Hypothalamus (tissue), 51 donors: ENCODE measurements at regions not wholly inside any gene's neighbourhood (a gene's known extent, or its start where the extent isn't known, plus 50 kb on each side); places are given as distances from the start of the nearest gene placed in this dataset.
"Not testable (repeated sequence)": the region's sequence is repeated elsewhere in the genome, so short reads cannot be mapped to it uniquely, and the experiment has no call there.

Experiments used
- DNase-seq, 51 donors: peaks; one replicate each; lab custom pipeline; 2025; lab: John Stamatoyannopoulos, UW

- no peak for DNase-seq
These were observed 543.3 kb upstream of the UBE2E2 start for GRCh38 chr3:22659651-22660475.

- DNase-seq = no peak
These were observed 542.5 kb upstream of the UBE2E2 start for GRCh38 chr3:22660606-22661005.

GRCh38 chr3:22661121-22661700, 541.9 kb upstream of the UBE2E2 start:
- no peak for DNase-seq

DNA sequence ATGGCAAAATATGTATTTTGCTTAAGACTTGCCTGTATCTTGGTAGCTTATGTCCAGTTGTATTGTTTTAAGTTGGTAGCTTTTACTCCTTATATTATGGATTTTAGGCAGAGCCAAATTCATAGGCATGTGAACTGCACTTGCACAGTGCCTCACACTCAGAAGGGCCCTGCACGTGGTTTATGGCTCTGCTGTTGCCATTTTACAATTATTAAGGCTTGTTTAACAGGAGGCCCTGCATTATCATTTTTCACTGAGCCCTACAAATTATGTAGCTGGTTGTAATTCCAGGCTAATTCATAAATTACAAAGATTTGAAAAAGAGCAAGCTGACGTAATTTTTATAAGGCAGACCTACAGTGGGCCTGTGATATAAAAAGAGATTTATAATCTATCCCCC, 537.6 kb upstream of the UBE2E2 start:
- no peak for DNase-seq

DNA sequence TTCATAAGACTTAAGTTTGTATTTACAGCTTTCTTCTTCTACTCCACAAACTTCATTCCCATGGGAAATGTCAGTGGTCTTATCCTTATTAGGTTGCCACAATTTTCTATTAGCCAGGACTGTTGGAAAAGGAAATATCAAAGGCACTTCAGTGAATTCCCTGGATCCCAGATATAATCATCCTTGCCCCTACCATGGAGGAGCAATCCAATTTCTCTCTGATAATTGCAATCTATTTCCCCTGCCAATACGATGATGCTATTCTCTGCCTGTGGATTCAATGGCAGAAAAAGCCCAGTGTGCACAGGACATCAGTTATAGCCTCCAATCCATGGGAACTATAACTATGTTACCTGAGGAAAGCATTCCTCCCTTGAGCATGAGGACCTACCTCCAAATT, 536.4 kb upstream of the UBE2E2 start:
- DNase-seq = no peak

DNA sequence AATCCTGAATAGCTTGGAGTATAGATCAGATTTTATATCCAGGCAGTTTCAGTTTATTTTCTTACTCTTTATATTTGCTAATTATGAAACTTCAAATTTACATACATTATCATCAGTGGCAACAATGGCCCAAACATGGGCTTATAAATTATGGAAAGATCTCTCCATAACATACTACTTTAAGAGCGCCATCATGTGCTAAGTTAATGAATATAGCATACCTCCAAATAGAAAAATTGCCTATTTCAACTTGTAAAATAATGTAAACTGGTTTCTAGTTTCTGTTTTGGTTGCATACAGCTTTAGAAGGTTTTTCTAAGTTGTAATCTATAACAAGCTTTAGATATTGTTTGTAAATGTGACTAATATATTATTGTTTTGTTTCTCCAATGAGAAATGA, 531.3 kb upstream of the UBE2E2 start:
- no peak for DNase-seq

- DNase-seq = no peak
These were observed 518.4 kb upstream of the UBE2E2 start for GRCh38 chr3:22684739-22685138.

- no peak for DNase-seq
These were observed 517.5 kb upstream of the UBE2E2 start for GRCh38 chr3:22685597-22685996.

DNA sequence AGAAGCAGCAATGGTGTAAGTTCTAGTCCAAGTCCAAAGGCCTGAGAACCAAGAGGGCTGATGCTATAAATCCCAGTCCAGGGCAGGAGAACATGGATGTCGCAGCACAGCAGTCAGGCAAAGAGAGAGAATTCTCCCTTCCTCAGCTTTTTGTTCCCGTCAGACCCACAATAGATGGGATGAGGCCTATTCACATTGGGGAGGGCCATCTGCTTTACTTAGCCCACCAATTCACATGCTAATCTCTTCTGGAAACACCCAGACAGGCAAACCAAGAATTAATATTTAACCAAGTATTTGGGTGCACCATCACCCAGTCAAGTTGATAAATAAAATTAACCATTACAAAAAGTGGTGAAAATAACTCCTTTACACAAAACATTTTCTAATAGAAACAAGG, 511.7 kb upstream of the UBE2E2 start:
- DNase-seq = no peak

- DNase-seq = no peak
These were observed 511.1 kb upstream of the UBE2E2 start for GRCh38 chr3:22691856-22692628.

DNA sequence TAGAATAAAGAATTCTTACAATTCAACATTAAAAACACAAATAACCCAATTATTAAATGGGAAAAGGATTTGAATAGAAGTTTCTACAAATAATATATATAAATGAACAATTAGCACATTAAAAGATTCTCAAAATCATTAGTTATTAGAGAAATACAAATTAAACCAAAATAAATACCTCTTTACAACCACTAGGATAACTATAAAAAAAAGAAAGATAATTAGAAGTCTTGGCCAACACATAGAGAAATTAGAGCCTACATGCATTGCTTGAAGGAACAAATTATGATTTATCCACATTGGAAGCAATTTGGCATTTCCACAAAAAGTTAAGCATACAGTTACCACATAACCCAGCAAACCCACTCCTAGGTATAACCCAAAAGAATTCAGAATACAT, 502.3 kb upstream of the UBE2E2 start:
- no peak for DNase-seq

- no peak for DNase-seq
These were observed 499.0 kb upstream of the UBE2E2 start for GRCh38 chr3:22704166-22704565.

DNA sequence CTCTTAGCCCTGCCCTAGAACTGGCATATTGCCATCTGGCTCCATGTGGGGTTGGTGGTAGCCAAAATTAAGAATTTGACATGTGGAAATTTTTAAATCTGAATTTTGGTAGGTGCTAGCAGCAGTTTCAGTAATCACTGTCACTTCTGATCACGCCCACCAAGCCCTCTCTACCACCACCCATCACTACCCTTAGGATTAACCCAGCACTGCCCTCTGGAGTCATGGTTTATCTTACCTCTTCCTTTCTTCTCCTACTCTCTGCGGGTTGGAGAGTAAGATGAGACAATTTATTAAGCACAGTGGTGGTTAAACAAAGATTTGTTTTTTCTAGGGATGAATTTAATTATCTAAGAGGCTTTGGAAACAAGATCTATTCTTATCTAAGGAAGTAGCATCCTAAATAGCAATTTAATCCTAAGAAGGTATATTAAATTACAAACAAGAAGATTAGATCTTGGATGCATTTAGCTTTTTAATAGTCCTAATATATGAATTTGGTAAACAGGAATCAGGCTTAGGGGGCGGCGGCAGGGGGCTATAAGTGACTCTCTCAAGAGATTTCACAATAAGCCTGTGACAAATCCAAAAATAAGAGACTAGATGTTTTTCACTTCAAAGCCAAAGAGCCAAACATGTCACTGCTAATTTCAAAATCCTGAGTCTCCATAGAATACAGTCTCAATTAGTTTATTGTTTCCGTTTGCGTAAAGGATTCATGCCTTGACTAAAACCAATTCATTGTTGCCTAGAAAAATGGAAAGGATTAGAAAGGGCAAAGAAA, 498.4 kb upstream of the UBE2E2 start:
- DNase-seq = no peak

DNA sequence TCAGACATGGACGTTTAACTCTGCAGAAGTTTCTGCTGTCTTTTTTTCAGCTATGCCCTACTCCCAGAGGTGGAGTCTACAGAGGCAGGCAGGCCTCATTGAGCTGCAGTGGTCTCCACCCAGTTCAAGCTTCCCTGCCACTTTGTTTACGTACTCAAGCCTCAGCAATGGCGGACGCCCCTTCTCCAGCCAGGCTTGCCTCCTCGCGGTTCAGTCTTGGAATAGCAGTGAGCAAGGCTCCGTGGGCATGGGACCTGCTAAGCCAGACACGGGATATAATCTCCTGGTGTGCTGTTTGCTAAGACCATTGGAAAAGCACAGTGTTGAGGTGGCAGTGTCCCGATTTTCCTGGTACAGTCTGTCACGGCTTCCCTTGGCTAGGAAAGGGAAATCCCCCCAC, 496.2 kb upstream of the UBE2E2 start:
- not testable (repeated sequence) for DNase-seq

DNA sequence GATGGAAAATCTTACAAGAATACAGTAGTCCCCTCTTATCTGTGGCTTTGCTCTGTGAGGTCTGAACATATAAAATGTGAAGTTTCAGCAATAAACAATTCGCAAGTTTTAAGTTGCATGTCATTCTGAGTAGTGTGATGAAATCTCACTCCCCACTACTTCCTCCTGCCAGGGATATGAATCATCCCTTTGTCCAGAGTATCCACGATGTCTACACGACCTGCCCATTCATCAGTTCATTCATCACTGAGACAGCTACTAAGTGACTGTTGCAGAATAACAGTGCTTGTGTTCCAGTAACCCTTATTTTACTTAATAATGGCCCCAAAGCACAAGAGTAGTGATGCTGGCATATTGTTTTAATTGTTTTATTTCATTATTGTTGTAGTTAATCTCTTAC, 489.2 kb upstream of the UBE2E2 start:
- no peak for DNase-seq

DNA sequence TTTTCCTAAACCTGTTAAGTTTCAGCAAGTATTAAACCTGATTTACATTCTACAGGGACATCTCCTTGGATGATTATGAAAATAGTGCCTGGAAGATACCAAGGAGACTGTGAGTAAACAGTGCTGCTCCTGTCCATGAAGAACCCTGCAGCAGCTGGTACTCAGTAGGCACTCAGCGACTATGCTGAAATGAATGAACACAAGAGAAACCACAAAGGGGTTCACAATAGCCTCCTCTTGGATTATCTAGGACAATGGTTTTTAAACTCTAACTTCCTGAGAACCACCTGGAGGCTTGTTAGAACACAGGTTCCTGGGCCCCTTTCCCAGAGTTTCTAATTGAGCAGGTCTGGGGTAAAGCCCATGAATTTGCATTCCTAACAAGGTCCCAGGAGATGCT, 488.4 kb upstream of the UBE2E2 start:
- DNase-seq = no peak

DNA sequence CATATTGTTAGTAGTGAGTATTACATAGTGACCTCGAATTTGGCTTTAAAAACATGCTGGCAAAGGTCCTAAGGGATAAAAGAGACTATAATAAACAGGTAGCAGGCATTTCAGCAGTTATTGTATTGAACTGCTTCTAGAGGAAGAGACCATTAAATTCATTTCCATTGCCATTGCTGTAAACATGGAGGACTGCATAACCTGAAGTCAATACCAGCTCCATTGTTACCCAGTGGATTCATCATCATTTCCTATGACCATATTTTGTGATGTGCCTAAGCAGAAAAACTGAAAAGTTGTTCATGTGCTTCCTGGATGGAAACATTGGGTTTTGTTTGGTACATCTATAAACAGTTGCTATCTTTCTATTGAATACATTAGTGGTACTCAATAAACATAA, 482.5 kb upstream of the UBE2E2 start:
- no peak for DNase-seq

DNA sequence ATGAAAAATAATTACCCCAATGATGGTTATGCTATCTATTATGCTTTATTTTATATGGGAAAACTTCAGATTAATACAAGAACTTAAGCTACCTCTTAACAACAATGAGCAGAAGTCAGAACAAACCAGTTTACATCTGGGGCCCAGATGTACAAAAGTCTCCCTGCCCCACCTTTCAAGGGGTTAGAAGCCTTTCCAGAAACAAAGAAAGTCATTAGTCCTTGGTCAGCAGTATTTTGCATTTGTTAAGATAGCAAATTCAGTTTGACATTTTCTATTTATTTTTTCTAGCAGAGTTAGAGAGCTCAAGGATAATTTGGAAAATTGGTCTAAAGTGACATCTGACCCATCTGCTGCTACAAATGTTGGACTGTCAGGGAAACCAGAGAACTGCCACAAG, 478.7 kb upstream of the UBE2E2 start:
- no peak for DNase-seq

DNA sequence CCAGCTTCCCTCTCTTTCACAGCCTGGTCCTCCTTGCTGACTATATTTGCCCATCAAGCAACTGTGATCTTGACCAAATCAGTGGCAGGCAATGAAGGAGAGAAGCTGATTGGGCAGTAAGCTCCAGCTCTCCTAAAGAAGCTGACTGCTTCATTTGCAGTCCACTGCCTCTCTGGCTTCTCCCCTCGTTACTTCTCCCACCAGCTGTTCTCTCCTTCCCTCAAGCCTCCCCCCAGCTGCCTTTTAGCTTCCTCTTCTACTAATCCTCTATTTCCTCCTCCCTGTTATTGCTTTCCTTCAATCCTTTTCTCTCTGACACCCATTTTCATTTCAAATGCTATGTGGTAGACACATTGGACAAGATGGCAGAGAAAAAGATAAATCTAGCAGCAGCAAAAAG, 474.7 kb upstream of the UBE2E2 start:
- no peak for DNase-seq

DNA sequence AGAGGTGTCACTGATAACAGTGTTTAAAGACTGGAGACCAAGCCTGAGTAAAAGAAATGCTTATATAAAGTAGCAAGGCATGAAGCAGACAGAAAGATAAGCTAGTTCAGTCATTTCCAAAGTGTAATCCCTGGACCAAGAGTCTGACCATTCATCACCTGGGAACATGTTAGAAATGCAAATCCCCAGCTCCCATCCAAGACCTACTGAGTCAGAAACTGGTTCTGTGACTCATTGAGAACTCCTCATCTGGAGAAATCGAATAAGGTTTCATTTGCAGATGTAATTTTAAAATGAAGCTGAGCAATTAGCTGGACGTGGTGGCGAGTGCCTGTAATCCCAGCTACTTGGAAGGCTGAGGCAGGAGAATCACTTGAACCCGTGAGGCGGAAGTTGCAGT, 473.9 kb upstream of the UBE2E2 start:
- no peak for DNase-seq

- no peak for DNase-seq
These were observed 473.1 kb upstream of the UBE2E2 start for GRCh38 chr3:22729981-22730380.
